ENCODE measurements at regions not wholly inside any gene's neighbourhood (a gene's known extent, or its start where the extent isn't known, plus 50 kb on each side); places are given as distances from the start of the nearest gene placed in this dataset.

DNA sequence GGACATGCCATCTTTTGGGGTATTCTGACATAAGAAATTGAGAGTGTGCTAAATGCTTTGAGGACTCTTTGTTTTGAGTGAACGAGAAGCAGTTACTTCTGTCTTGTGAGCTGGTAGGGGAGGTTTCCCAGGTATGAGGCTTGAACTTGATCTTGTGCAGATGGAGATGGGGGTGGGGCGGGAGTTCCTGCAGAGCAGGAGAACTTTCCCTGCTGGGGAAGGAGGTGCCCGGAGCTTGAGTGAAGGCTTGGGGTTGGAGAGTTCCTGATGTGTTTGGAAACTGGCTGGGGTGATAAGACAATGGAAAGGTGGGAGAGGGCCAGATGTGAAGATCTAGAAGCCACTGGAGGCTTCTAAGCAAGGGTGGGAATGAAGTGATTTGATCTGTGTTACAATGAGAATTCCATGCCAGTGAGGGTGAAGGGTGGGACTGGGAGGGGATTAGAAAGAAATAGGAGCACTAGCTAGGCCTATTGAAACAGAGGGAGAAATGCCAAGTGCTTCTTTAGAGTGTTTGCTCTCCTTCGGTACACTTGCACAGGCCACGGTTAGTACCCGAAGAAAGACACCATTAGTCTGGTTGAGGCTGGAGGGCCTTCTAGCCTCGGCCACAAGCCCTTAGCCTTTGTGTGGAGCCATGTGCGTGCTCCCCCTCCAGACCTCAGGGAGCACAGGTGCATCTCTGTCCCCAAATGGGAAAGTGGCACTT is 103.5 kb upstream of the STOX2 start:
- Mint-ChIP-seq H3K27ac (no peak overlapping the region), H3K9me3 (peaks cover 3 to 6% of the 10 kb centered on the region in 2 experiments; a peak in 3 of 5 replicates), H3K4me1 (peaks cover 35 to 37% of the 10 kb centered on the region in 2 experiments), H3K36me3 (ENCODE audit: insufficient read depth in 1 of 3, low read depth in 3 of 3) (peaks cover 0 to 3% (median 0%) of the 10 kb centered on the region in 3 experiments; a peak in 2 of 7 replicates), H3K27me3 (ENCODE audit: low read depth) (peaks cover 50% of the 10 kb centered on the region), H3K4me3 (0 out of 5 replicates have a peak overlapping the region, but pooled peaks of 1 of the 2 experiments have one; percentile 8)
- no peak overlapping the region for H3T11ph ChIP-seq (ENCODE audit: low read length)
- no peak overlapping the region for H2BK20ac ChIP-seq (ENCODE audit: low read depth, low read length, poor library complexity, severe bottlenecking)
- H3K9ac ChIP-seq (ENCODE audit: extremely low read depth, insufficient read length, low read length), result no peak overlapping the region
- no peak overlapping the region for H2BK15ac ChIP-seq (ENCODE audit: low read depth, low read length)
- no peak overlapping the region for H4K91ac ChIP-seq (ENCODE audit: insufficient read length, low read depth, low read length)
- no peaks in the 10 kb centered on the region for H3K79me1 ChIP-seq (ENCODE audit: insufficient read depth, low read depth, low read length, poor library complexity, severe bottlenecking)
- H2BK12ac ChIP-seq (ENCODE audit: insufficient read length, low read depth, low read length), result no peak overlapping the region
- no peak overlapping the region for H3K23ac ChIP-seq (ENCODE audit: insufficient read length, low read depth, low read length)
- no peak overlapping the region for H3K27ac ChIP-seq (ENCODE audit: insufficient read length, low read depth, low read length)
- H2AFZ ChIP-seq (ENCODE audit: low read length), result no peak overlapping the region
- H3K79me2 ChIP-seq (ENCODE audit: insufficient read depth, low read length), result no peaks in the 10 kb centered on the region
- H3K14ac ChIP-seq (ENCODE audit: insufficient read depth, low read length), result no peak overlapping the region
- H3K56ac ChIP-seq (ENCODE audit: insufficient read length, low read depth, low read length), result no peak overlapping the region
- H2AK5ac ChIP-seq (ENCODE audit: insufficient read length, low read length), result no peak overlapping the region
- H3K4me1 ChIP-seq (ENCODE audit: insufficient read depth, low read length), result peaks cover 6% of the 10 kb centered on the region; the same call in 1 of the 2 replicates
- no peak overlapping the region for H3K4ac ChIP-seq (ENCODE audit: low read depth, low read length)
- no peak overlapping the region for H4K8ac ChIP-seq (replicated peaks; ENCODE audit: insufficient read length, low read depth, low read length)
- H3K18ac ChIP-seq (ENCODE audit: insufficient read length, low read depth, low read length), result no peak overlapping the region
- H3K9me3 ChIP-seq (ENCODE audit: control insufficient read depth, low read depth, low read length), result no peaks in the 10 kb centered on the region
- TF ChIP-seq, protein P1, sequence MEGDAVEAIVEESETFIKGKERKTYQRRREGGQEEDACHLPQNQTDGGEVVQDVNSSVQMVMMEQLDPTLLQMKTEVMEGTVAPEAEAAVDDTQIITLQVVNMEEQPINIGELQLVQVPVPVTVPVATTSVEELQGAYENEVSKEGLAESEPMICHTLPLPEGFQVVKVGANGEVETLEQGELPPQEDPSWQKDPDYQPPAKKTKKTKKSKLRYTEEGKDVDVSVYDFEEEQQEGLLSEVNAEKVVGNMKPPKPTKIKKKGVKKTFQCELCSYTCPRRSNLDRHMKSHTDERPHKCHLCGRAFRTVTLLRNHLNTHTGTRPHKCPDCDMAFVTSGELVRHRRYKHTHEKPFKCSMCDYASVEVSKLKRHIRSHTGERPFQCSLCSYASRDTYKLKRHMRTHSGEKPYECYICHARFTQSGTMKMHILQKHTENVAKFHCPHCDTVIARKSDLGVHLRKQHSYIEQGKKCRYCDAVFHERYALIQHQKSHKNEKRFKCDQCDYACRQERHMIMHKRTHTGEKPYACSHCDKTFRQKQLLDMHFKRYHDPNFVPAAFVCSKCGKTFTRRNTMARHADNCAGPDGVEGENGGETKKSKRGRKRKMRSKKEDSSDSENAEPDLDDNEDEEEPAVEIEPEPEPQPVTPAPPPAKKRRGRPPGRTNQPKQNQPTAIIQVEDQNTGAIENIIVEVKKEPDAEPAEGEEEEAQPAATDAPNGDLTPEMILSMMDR (conservative IDR thresholded peaks at IDR 0.05), result no peak
- H2BK5ac ChIP-seq (ENCODE audit: insufficient read length, low read length), result no peak overlapping the region
- H4K20me1 ChIP-seq (ENCODE audit: control insufficient read depth, insufficient read depth, insufficient read length), result no peaks in the 10 kb centered on the region
- peaks cover 14% of the 10 kb centered on the region for H3K27me3 ChIP-seq (ENCODE audit: insufficient read depth, low read length)
- no CpG with 5 or more reads among the region's 8 CpGs for WGBS (ENCODE audit: extremely low coverage, insufficient read length, low lambda C conversion rate)
- no peak overlapping the region for H2BK120ac ChIP-seq (ENCODE audit: low read depth, low read length, poor library complexity, severe bottlenecking)
- no peak overlapping the region for H3K4me2 ChIP-seq (ENCODE audit: insufficient read depth, insufficient read length, low read length)
- peak; percentile 51 for DNase-seq
- H3K23me2 ChIP-seq (ENCODE audit: insufficient read length, low read depth, low read length, poor library complexity, severe bottlenecking), result peaks cover 19% of the 10 kb centered on the region
- H4K5ac ChIP-seq (ENCODE audit: insufficient read length, low read depth, low read length), result no peak overlapping the region

Measured in H9 (cell line).